Duodenal mucosa (tissue), 2 donors: ENCODE measurements at regions not wholly inside any gene's neighbourhood (a gene's known extent, or its start where the extent isn't known, plus 50 kb on each side); places are given as distances from the start of the nearest gene placed in this dataset.
"Not testable (repeated sequence)": the region's sequence is repeated elsewhere in the genome, so short reads cannot be mapped to it uniquely, and the experiment has no call there.

Source experiments
- H3K27ac ChIP-seq: one replicate; pipeline ENCODE4 v1.7.0; 2013; ENCODE audit warnings: low read depth, low read length
- H3K27me3 ChIP-seq, 2 donors: one replicate each; pipeline ENCODE4 v1.7.0; 2013; ENCODE audit warnings: low read length in 2 of 2, control low read depth in 1 of 2; ENCODE audit not compliant: insufficient read depth in 2 of 2, control insufficient read depth in 1 of 2
- H3K36me3 ChIP-seq, 2 donors: one replicate each; pipeline ENCODE4 v1.7.0; 2013; ENCODE audit warnings: low read length in 2 of 2, control low read depth in 1 of 2; ENCODE audit not compliant: insufficient read depth in 2 of 2, control insufficient read depth in 1 of 2
- H3K4me1 ChIP-seq, 2 donors: one replicate each; pipeline ENCODE4 v1.7.0; 2013; ENCODE audit warnings: low read length in 2 of 2, control low read depth in 1 of 2; ENCODE audit not compliant: insufficient read depth in 2 of 2, control insufficient read depth in 1 of 2
- H3K4me3 ChIP-seq, 2 donors: one replicate each; pipeline ENCODE4 v1.7.0; 2013; ENCODE audit warnings: low read length in 2 of 2, low read depth in 1 of 2
- H3K9ac ChIP-seq, 2 donors: one replicate each; pipeline ENCODE4 v1.7.0; 2013; ENCODE audit warnings: low read length in 2 of 2, low read depth in 1 of 2
- H3K9me3 ChIP-seq, 2 donors: one replicate each; pipeline ENCODE4 v1.7.0; 2013; ENCODE audit warnings: low read length in 2 of 2, control low read depth in 1 of 2; ENCODE audit not compliant: control insufficient read depth in 1 of 2

DNA sequence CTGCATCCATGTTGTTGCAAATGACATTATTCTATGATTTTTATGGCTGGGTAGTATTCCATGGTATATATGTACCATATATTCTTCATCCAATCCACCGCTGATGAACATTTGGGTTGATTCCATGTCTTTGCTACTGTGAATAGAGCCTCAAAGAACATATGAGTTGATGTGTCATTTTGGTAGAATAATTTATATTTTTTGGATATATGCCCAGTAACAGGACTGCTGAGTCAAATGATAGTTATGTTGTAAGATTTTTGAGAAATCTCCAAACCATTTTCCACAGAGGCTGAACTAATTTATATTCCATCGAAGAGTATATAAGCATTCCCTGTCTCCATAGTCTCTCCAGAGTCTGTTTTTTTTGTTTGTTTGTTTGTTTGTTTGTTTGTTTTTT, 1373.5 kb downstream of the GRIK2 start:
- H3K4me3 ChIP-seq: no peak overlapping the region

DNA sequence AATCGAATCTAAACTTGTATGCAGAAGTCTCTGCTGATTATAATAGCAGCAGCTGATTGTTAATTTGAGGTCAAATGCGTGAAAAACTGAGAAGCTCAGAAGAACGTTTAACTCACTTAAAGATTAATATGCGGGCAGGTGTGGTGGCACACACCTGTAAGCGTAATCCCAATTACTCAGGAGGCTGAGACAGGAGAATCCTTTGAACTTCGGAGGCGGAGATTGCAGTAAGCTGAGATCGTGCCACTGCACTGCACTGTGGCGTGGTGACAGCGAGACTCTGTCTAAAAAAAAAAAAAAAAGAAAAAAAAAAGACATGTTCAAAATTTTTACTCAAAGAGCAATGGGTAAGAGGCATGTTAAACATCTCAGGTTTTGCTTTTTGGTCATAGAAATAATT, 1370.8 kb downstream of the GRIK2 start:
- H3K36me3 ChIP-seq: no peaks in the 10 kb centered on the region
- H3K27ac ChIP-seq: no peak overlapping the region
- no peaks in the 10 kb centered on the region for H3K27me3 ChIP-seq
- no peak overlapping the region for H3K9ac ChIP-seq
- H3K9me3 ChIP-seq: peaks cover 0 to 10% of the 10 kb centered on the region in 2 donors
- H3K4me1 ChIP-seq: no peaks in the 10 kb centered on the region
- H3K4me3 ChIP-seq: no peak overlapping the region

More for the DNA sequence above, 1373.5 kb downstream of the GRIK2 start:
- H3K27me3 ChIP-seq: no peaks in the 10 kb centered on the region
- no peaks in the 10 kb centered on the region for H3K4me1 ChIP-seq
- no peak overlapping the region for H3K27ac ChIP-seq
- H3K36me3 ChIP-seq: no peaks in the 10 kb centered on the region
- H3K9ac ChIP-seq: no peak overlapping the region
- peaks cover 2 to 18% of the 10 kb centered on the region in 2 donors for H3K9me3 ChIP-seq

DNA sequence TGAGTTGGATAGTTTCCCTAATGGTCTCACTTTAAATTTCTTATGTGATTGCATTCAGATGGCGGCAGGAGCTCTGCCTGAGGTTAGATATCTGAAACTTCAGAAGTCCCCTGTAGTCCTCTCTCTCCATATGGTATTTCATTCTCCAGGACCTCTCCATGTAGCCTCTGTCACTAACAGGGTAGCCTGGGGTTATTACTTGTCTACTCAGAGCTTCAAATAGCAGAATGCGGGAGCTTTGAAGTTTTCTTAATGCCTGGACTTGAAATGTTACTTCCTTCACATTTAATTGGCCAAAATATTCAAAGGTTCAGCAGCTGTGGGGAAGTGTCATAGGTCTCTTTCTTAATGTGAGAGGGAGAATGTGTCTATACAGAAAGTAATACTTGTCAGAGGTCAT, 1370.4 kb downstream of the GRIK2 start:
- Histone ChIP-seq H3K27me3 (no peaks in the 10 kb centered on the region), H3K27ac (no peak overlapping the region), H3K36me3 (no peaks in the 10 kb centered on the region), H3K4me3 (no peak overlapping the region), H3K9me3 (peaks cover 0 to 6% of the 10 kb centered on the region in 2 donors), H3K9ac (no peak overlapping the region), H3K4me1 (no peaks in the 10 kb centered on the region)

DNA sequence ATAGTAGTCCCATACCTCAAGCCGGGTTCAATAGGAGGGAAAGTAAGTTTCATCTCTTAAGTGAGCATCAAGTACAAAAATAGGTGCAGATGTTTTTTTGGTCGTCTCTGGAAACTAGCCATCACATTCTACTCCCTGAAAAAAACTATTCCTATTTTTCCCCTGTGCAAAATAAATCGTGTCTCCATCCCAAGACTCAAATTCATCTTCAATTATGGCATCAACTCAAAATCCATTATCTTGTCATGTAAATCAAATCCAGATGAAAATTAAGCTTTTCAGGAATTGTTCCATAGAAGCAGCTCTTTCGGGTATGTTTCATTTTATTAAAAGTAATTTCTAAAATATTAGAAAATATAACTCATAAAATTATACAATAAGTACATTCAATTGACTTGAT, 1368.4 kb downstream of the GRIK2 start:
- Histone ChIP-seq H3K27ac (no peak overlapping the region), H3K9ac (no peak overlapping the region), H3K4me1 (no peaks in the 10 kb centered on the region), H3K27me3 (no peaks in the 10 kb centered on the region), H3K36me3 (no peaks in the 10 kb centered on the region), H3K9me3 (peaks cover 0 to 6% of the 10 kb centered on the region in 2 donors), H3K4me3 (no peak overlapping the region)

DNA sequence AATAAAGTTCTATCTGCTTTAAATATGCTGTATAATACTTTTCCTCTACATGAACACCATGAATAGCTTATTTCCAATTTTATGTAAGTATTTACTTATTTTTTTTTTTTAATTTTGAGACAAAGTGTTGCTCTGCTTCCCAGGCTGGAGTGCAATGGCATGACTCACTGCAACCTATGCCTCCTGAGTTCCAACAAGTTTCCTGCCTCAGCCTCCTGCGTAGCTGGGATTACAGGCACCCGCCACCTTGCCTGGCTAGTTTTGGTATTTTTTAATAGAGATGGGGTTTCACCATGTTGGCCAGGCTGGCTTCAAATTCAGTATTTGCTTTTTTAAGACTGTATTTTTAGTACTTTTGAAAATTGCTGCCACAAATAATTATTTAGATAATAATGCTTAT, 1365.9 kb downstream of the GRIK2 start:
- Histone ChIP-seq H3K4me1 (no peaks in the 10 kb centered on the region), H3K36me3 (no peaks in the 10 kb centered on the region), H3K9me3 (peaks cover 0 to 6% of the 10 kb centered on the region in 2 donors), H3K27ac (no peak overlapping the region), H3K4me3 (no peak overlapping the region), H3K27me3 (no peaks in the 10 kb centered on the region), H3K9ac (no peak overlapping the region)

DNA sequence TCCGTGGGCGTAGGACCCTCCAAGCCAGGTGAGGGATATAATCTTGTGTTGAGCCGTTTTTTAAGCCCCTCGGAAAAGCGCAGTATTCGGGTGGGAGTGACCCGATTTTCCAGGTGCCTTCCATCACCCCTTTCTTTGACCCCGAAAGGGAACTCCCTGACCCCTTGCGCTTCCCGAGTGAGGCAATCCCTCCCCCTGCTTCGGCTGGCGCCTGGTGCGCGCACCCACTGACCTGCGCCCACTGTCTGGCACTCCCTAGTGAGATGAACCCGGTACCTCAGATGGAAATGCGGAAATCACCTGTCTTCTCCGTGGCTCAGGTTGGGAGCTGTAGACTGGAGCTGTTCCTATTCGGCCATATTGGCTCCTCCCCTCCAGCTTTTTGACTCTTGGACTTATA, 1365.0 kb downstream of the GRIK2 start:
- H3K27me3 ChIP-seq, H3K9me3 ChIP-seq, H3K36me3 ChIP-seq, H3K4me3 ChIP-seq, H3K27ac ChIP-seq, H3K4me1 ChIP-seq, H3K9ac ChIP-seq: not testable (repeated sequence)

DNA sequence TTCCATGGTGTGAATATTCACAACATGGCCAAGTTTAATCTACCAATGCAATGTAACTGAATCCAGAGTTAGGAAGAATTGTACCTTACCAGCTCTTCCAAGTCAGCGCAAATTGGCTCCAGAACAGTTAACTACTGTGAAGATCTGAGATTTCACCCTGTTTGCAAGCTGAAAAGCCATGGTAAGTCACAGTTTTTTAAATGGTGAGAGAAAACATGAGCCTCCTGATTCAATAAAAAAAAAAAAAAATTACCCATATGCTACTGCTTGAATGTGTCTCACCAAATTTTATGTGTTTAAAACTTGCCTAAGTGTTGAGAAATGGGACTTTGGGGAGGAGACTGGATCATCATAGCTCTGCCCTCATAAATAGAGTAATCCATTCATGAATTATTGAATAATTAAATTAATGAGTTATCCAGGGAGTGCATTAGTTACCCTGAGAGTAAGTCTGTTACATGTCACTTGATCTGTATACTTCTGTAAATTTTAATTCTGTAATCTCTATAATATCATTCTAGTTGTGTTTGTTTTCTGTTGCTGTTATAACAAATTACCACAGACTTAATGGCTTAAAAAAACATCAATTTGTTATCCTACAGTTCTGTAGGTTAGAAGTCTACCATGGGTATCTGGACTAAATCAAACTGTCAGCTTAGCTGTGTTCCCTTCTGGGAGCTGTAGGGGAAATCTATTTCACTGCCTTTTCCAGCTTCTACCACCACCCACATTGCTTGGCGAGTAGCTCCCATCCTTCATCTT, 1355.9 kb downstream of the GRIK2 start:
- H3K27ac ChIP-seq: no peak overlapping the region
- no peaks in the 10 kb centered on the region for H3K4me1 ChIP-seq

DNA sequence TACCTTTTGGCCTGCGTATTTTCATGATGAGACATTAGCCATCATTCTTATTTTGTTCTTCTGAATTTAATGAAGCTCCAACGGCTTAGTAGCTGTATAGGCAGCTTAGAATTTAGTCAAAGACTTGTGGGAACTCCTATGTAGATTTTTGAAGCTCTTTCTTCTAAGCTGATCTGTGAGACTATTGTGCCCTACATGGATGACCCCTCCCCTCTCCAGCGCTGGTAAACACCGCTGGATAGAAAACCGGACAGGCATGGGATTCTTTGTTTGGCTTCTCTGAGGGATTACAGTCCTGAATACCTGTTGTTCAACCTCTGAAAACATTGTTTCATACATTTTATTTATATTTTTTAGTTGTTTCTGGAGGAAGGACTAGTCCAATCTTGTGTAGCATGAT, 1353.4 kb downstream of the GRIK2 start:
- H3K4me3 ChIP-seq: no peak overlapping the region
- no peaks in the 10 kb centered on the region for H3K36me3 ChIP-seq
- no peaks in the 10 kb centered on the region for H3K4me1 ChIP-seq

More for the DNA sequence above, 1355.9 kb downstream of the GRIK2 start:
- H3K4me3 ChIP-seq: no peak overlapping the region
- no peak overlapping the region for H3K9ac ChIP-seq
- no peaks in the 10 kb centered on the region for H3K27me3 ChIP-seq
- H3K36me3 ChIP-seq: no peaks in the 10 kb centered on the region
- no peaks in the 10 kb centered on the region for H3K9me3 ChIP-seq

DNA sequence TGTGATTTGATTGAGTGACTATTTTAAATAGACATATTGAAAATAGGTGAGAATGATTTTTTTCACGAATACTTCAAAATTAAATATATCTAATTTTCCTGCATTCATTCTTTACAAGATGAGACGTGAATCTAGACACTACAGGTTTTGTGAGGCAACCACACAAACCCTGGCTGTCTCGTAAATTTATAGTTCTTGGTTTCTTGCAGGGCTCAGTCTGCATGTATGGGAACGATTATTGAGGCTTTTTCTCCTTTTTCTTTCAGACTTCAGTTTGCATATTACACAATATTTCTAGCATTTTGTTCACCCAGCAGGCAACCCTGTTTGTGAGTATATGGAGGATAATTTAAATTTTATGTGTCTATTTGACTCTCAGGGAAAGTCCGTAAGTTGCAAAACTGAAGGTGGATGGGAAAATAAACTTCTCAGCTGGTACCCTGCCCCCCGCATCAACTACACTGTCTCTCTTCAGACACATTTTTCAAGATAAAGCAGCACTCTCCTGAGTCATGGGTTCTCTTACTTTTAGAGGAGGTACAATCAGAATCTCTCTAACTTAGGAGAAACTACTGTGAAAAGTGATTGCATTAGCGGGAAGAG, 1349.3 kb downstream of the GRIK2 start:
- Histone ChIP-seq H3K9me3 (no peaks in the 10 kb centered on the region), H3K9ac (no peak overlapping the region), H3K27me3 (no peaks in the 10 kb centered on the region), H3K36me3 (no peaks in the 10 kb centered on the region), H3K4me1 (no peaks in the 10 kb centered on the region), H3K4me3 (no peak overlapping the region), H3K27ac (no peak overlapping the region)

More for the DNA sequence above, 1353.4 kb downstream of the GRIK2 start:
- no peak overlapping the region for H3K9ac ChIP-seq
- H3K27ac ChIP-seq: no peak overlapping the region
- no peaks in the 10 kb centered on the region for H3K9me3 ChIP-seq
- no peaks in the 10 kb centered on the region for H3K27me3 ChIP-seq

DNA sequence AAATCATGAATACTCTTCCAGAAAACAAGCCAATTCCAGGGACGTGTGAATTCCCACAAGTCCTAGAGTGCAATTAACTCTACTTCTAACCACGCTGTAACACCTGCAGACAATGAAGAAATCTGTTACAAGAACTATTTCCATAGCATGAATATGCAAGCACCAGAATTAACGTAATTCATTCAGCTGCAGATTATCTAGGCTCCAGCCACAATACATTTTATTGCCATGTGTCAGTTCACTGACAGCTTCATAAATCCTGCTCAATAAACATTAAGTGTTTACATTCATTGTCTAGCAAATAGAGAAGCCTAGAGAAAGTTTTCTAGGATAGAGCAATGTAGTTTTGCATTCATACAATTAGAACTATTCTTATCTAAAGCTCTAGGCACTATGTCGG, 1348.5 kb downstream of the GRIK2 start:
- H3K36me3 ChIP-seq: no peaks in the 10 kb centered on the region
- no peaks in the 10 kb centered on the region for H3K9me3 ChIP-seq
- H3K4me3 ChIP-seq: no peak overlapping the region
- no peaks in the 10 kb centered on the region for H3K4me1 ChIP-seq
- no peak overlapping the region for H3K27ac ChIP-seq
- no peak overlapping the region for H3K9ac ChIP-seq
- H3K27me3 ChIP-seq: no peaks in the 10 kb centered on the region
